GM18868 (cell line): ENCODE measurements at regions not wholly inside any gene's neighbourhood (a gene's known extent, or its start where the extent isn't known, plus 50 kb on each side); places are given as distances from the start of the nearest gene placed in this dataset.
"Not testable (repeated sequence)": the region's sequence is repeated elsewhere in the genome, so short reads cannot be mapped to it uniquely, and the experiment has no call there.

Experiments used
- ATAC-seq: cut with Tn5 transposase; IDR thresholded peaks from one replicate; pipeline ENCODE4 v1.9.1; 2021; ENCODE audit warnings: mild to moderate bottlenecking, moderate library complexity; ENCODE audit not compliant: unreplicated experiment

GRCh38 chr18:77369644-77370043 is 120.0 kb downstream of the GALR1 start:
- no peak for ATAC-seq

- no peak for ATAC-seq
These were observed 124.2 kb downstream of the GALR1 start for GRCh38 chr18:77373730-77374445.

- ATAC-seq = no peak
These were observed 124.8 kb downstream of the GALR1 start for GRCh38 chr18:77374446-77374805.

DNA sequence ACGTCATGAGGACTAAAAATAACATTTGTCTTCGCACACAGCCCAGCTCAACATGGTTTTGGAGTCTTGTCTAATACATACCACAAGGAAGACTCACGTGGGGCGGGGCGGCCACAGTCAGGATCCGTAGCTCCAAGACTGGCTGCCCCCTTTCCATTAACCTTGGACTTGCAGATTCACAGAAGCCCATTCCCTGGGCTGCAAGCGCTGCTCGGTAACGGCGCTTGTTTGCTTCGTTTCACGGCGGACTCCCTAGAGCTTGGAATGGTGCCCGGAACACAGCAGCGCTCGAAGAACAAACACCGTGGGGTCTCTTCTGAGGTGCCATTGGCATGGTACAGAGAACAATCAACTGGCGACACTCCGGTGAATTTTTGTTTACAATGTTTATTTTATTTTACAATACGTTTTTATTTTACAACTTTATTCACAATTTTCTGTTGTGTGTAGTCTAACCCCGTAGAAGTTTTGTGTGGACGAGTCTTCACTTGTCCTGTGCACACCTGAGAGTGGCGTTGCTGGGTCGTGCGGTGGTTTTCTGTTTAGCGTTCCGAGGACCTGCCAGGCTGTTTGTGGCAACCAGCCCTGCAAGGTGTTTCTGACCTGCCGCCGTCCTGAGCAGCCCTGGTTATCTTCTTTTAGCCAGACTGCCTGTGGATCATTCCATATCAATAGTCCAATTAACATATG is 126.5 kb downstream of the GALR1 start:
- ATAC-seq = no peak

DNA sequence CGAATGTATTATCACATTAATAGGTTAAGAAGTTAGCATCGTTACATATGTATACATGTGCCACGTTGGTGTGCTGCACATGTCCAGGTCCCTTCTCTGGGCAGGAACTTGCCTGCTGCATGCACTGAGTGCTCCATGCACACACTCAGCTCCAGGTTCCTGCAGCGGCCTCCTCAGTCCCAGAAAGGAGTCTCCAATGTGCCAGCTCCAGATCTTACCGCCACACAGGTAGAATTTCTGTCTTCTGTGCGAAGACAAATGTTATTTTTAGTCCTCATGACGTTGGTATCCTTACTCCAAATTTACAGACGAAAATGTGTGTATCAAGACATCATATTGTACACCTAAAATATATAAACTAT is 127.1 kb downstream of the GALR1 start:
- no peak for ATAC-seq

- ATAC-seq = no peak
These were observed 128.2 kb downstream of the GALR1 start for GRCh38 chr18:77377813-77378212.

DNA sequence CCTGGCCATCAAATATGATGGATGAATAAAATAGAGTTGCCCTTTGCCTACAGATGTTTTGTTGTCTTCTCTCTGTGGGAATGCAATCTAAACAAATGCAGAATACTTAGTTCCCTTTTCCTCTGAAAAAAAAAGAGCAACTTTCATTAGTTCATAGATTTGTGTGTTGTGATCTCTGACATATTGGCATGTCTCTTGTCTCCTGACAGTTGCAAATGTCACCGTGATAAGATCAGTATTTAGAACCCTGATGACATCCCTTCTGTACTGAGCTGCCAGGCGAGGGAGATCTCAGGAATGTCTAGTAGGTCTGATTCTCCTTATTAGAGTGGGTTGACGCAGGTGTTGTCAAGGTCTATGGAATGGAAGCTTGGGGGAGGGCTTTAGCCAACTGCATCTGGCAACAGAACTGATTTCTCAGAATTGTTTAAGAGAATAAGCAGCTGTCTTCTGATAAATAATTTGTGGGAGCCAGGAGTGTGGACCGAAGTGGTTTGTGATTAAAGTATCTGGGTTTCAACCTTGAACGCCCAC is 130.4 kb downstream of the GALR1 start:
- no peak for ATAC-seq

DNA sequence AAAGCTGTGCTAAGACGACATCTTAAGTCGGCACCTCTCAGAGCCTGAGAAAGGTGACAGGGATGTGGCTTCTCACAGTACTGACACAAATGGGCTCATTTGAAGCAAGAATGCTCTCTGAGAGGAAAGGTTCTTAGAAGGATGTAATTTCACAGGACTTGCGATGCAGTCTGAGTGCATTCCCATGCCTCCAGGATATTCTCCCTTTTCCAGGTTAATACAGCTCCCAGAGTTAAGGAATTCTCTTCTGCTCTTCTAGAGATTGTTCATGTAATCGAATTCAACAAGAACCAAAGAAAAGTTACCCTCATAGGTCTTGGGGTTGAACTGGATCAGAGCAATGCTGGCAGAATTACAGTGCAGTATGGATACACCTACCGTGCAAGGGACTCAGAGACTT is 131.0 kb downstream of the GALR1 start:
- no peak for ATAC-seq

- ATAC-seq = no peak
These were observed 142.7 kb downstream of the GALR1 start for GRCh38 chr18:77392321-77392720.

- no peak for ATAC-seq
These were observed 143.9 kb downstream of the GALR1 start for GRCh38 chr18:77393519-77393918.

- no peak for ATAC-seq
These were observed 146.3 kb downstream of the GALR1 start for GRCh38 chr18:77395953-77396352.

GRCh38 chr18:77397056-77397455 is 147.4 kb downstream of the GALR1 start:
- ATAC-seq = no peak

GRCh38 chr18:77397617-77398016 is 148.0 kb downstream of the GALR1 start:
- no peak for ATAC-seq

GRCh38 chr18:77400561-77400960 is 150.9 kb downstream of the GALR1 start:
- ATAC-seq = no peak

GRCh38 chr18:77401173-77401572 is 151.5 kb downstream of the GALR1 start:
- no peak for ATAC-seq

DNA sequence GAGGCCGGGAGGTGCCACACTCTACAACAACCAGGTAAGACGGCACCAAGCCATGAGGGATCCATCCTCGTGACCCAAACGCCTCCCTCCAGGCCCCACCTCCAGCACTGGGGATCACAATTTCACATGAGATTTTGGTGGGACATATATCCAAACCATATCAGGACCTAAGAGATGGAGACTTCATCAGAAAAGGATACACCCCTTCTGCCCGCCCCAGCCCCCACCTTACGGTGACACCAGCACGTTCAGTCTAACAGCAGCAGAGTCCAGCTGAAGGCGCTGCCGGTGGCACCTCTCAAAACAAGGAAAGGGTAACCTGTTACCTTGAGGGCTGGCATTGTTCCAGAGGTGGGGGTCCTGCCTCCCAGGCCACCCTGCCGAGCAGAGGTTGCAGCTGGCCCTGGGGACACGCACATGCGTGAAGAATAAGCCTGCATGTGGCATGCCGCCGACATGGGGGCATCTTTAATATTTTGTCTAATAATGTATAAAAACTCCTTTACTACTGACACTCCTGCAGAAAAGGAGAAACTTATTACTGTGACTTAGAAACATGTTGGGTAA is 154.4 kb downstream of the GALR1 start:
- no peak for ATAC-seq

DNA sequence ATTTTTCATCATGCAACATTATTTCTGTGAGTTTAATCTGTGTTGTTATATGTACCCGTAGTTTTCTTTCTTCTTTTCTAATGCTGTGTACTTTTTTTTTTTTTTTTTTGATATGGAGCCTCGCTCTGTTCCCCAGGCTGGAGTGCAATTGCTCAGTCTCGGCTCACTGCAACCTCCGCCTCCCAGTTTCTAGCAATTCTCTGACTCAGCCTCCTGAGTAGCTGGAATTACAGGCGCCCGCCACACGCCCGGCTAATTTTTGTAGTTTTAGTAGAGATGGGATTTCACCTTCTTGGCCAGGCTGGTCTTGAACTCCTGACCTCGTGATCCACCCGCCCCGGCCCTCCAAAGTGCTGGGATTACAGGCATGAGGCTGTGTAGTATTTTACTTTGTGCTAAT is 155.4 kb downstream of the GALR1 start:
- ATAC-seq = no peak

DNA sequence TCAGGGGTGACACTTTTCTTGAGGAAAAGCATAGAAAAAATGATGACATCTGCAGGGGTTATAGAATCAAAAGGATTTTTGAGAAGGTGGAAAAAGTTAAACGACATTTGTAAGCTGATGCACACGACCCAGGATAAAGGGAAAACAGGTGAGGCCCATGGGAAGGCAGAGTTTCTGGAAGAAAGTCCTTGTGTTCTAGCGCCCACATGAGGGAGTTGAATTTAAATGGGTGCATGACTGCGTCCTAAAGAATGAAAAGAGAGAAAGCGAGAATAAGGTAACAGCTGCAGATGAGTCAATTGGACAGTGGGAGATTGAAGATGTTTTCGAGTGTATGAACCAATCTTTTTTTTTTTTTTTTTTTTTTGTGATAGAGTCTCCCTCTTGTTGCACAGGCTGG is 158.1 kb downstream of the GALR1 start:
- ATAC-seq = no peak

GRCh38 chr18:77421546-77421945 is 171.9 kb downstream of the GALR1 start:
- ATAC-seq = not testable (repeated sequence)

- no peak for ATAC-seq
These were observed 173.6 kb downstream of the GALR1 start for GRCh38 chr18:77422974-77423867.

- no peak for ATAC-seq
These were observed 183.4 kb downstream of the GALR1 start for GRCh38 chr18:77433076-77433475.
